IMR-90 (cell line): ENCODE measurements at regions not wholly inside any gene's neighbourhood (a gene's known extent, or its start where the extent isn't known, plus 50 kb on each side); places are given as distances from the start of the nearest gene placed in this dataset.

Experiments used
- ELK1 ChIP-seq: fragments of 150-350 bp; IDR thresholded peaks from 2 replicates; pipeline ENCODE4 v1.6.1; 2016; ENCODE audit warnings: low read depth, mild to moderate bottlenecking, low read length, moderate library complexity, borderline replicate concordance
- FOS ChIP-seq: fragments of 150-350 bp; IDR thresholded peaks from 2 replicates; pipeline ENCODE4 v1.6.1; 2016; ENCODE audit warnings: low read depth, low read length
- MAFK ChIP-seq: IDR thresholded peaks from 2 replicates; pipeline ENCODE4 v1.6.1; 2012; ENCODE audit warnings: low read depth, low read length, improper control_type of control experiment
- MAZ ChIP-seq: IDR thresholded peaks from 2 replicates; pipeline ENCODE4 v1.6.1; 2012; ENCODE audit warnings: low read depth, mild to moderate bottlenecking, low read length, improper control_type of control experiment, moderate library complexity, borderline replicate concordance
- MXI1 ChIP-seq: IDR thresholded peaks from 2 replicates; pipeline ENCODE4 v1.6.1; 2012; ENCODE audit warnings: low read depth, mild to moderate bottlenecking, low read length, moderate library complexity, borderline replicate concordance
- POLR2A ChIP-seq: IDR thresholded peaks from 2 replicates; pipeline ENCODE4 v1.6.1; 2012; ENCODE audit warnings: mild to moderate bottlenecking, low read depth, low read length
- RAD21 ChIP-seq: IDR thresholded peaks from 2 replicates; pipeline ENCODE4 v1.6.1; 2012; ENCODE audit warnings: low read length, improper control_type of control experiment
- SMC3 ChIP-seq: fragments of 150-350 bp; IDR thresholded peaks from 2 replicates; pipeline ENCODE4 v1.6.1; 2016; ENCODE audit warnings: low read depth, mild to moderate bottlenecking, antibody characterized with exemption, low read length, moderate library complexity
- TF ChIP-seq, protein P1 (sequence below): conservative IDR thresholded peaks from 2 replicates; pipeline ENCODE4 v1.5.1; 2012; ENCODE audit warnings: mild to moderate bottlenecking, low read depth, low read length, improper control_type of control experiment
- TF ChIP-seq, protein P2 (sequence below): fragments of 150-350 bp; IDR thresholded peaks from 2 replicates; pipeline ENCODE4 v1.6.1; 2017; ENCODE audit warnings: mild to moderate bottlenecking, antibody characterized with exemption, low read length, low read depth

DNA sequence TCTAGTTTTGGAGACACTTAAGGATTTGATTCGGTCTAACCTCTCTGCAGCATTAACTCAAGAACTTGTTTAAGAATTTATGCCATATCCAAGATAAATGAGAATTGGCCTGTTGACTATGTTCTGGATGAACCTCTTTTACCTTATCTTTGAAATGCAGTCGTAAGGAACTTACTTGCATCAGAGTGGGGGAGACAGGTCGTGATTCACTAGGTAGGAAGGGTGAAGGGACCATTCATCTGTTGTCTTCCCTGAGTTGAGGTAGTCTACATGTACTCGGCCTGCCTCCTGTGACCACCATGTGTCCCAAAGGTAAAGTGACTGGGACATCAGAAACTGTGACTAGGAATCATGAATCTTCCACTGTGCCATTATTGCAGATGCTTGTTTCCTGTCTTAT, 248.0 kb upstream of the P2RY1 start:
- TF ChIP-seq, protein P1, sequence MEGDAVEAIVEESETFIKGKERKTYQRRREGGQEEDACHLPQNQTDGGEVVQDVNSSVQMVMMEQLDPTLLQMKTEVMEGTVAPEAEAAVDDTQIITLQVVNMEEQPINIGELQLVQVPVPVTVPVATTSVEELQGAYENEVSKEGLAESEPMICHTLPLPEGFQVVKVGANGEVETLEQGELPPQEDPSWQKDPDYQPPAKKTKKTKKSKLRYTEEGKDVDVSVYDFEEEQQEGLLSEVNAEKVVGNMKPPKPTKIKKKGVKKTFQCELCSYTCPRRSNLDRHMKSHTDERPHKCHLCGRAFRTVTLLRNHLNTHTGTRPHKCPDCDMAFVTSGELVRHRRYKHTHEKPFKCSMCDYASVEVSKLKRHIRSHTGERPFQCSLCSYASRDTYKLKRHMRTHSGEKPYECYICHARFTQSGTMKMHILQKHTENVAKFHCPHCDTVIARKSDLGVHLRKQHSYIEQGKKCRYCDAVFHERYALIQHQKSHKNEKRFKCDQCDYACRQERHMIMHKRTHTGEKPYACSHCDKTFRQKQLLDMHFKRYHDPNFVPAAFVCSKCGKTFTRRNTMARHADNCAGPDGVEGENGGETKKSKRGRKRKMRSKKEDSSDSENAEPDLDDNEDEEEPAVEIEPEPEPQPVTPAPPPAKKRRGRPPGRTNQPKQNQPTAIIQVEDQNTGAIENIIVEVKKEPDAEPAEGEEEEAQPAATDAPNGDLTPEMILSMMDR, result no peak
- TF ChIP-seq POLR2A, result no peak
- TF ChIP-seq SMC3, result no peak
- TF ChIP-seq MXI1, result no peak
- no peak for TF ChIP-seq MAFK
- TF ChIP-seq RAD21, result no peak
- TF ChIP-seq FOS, result no peak
- no peak for TF ChIP-seq MAZ
- TF ChIP-seq, protein P2, sequence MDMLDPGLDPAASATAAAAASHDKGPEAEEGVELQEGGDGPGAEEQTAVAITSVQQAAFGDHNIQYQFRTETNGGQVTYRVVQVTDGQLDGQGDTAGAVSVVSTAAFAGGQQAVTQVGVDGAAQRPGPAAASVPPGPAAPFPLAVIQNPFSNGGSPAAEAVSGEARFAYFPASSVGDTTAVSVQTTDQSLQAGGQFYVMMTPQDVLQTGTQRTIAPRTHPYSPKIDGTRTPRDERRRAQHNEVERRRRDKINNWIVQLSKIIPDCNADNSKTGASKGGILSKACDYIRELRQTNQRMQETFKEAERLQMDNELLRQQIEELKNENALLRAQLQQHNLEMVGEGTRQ, result no peak
- TF ChIP-seq ELK1, result no peak
